ENCODE measurements at regions not wholly inside any gene's neighbourhood (a gene's known extent, or its start where the extent isn't known, plus 50 kb on each side); places are given as distances from the start of the nearest gene placed in this dataset.
A peak's percentile ranks its signal among the peaks of the same experiment; 100 is the strongest.

- DNase-seq (ENCODE audit: low spot score) = no peak
- TF ChIP-seq CTCF (IDR thresholded peaks at IDR 0.05; ENCODE audit: extremely low read depth, missing control alignments) = no peak
These were observed 61.7 kb upstream of the ELN start for GRCh38 chr7:73966062-73966940.

GRCh38 chr7:73966941-73967831 lies 60.8 kb upstream of the ELN start:
- no peak for TF ChIP-seq CTCF (IDR thresholded peaks at IDR 0.05; ENCODE audit: extremely low read depth, missing control alignments)
- DNase-seq (ENCODE audit: low spot score) = no peak

- TF ChIP-seq CTCF (IDR thresholded peaks at IDR 0.05; ENCODE audit: extremely low read depth, missing control alignments) = no peak
- no peak for DNase-seq (ENCODE audit: low spot score)
These were observed 60.1 kb upstream of the ELN start for GRCh38 chr7:73967832-73968290.

GRCh38 chr7:73968487-73968886 lies 59.5 kb upstream of the ELN start:
- TF ChIP-seq CTCF (IDR thresholded peaks at IDR 0.05; ENCODE audit: extremely low read depth, missing control alignments) = no peak

GRCh38 chr7:73969991-73970390 lies 58.0 kb upstream of the ELN start:
- no peak for DNase-seq (ENCODE audit: low spot score)
- TF ChIP-seq CTCF (IDR thresholded peaks at IDR 0.05; ENCODE audit: extremely low read depth, missing control alignments) = no peak

More at GRCh38 chr7:73968487-73968886, 59.5 kb upstream of the ELN start:
- DNase-seq (ENCODE audit: low spot score) = no peak

- TF ChIP-seq CTCF (IDR thresholded peaks at IDR 0.05; ENCODE audit: extremely low read depth, missing control alignments) = no peak
- no peak for DNase-seq (ENCODE audit: low spot score)
These were observed 57.2 kb upstream of the ELN start for GRCh38 chr7:73970801-73971229.

- DNase-seq (ENCODE audit: low spot score) = peak; percentile 83
- TF ChIP-seq CTCF (IDR thresholded peaks at IDR 0.05; ENCODE audit: extremely low read depth, missing control alignments) = no peak
These were observed 56.7 kb upstream of the ELN start for GRCh38 chr7:73971322-73971703.
